Fibroblast of lung (primary cell): ENCODE measurements at regions not wholly inside any gene's neighbourhood (a gene's known extent, or its start where the extent isn't known, plus 50 kb on each side); places are given as distances from the start of the nearest gene placed in this dataset.

ENCODE experiments used
- EZH2 ChIP-seq: IDR thresholded peaks from 2 replicates; pipeline ENCODE4 v1.5.1; 2012; ENCODE audit warnings: low read length, control low read depth, mild to moderate bottlenecking; ENCODE audit errors: missing control alignments
- TF ChIP-seq, protein P1 (sequence below), 2 donors: IDR thresholded peaks in 1 of 2; conservative IDR thresholded peaks in 1 of 2; 1 replicate in 1 of 2; 2 replicates in 1 of 2; pipeline ENCODE4 v1.5.1; 2011 to 2012; ENCODE audit warnings: low read length in 2 of 2, control low read depth in 1 of 2, inconsistent platforms in 1 of 2, low read depth in 1 of 2, mild to moderate bottlenecking in 1 of 2

DNA sequence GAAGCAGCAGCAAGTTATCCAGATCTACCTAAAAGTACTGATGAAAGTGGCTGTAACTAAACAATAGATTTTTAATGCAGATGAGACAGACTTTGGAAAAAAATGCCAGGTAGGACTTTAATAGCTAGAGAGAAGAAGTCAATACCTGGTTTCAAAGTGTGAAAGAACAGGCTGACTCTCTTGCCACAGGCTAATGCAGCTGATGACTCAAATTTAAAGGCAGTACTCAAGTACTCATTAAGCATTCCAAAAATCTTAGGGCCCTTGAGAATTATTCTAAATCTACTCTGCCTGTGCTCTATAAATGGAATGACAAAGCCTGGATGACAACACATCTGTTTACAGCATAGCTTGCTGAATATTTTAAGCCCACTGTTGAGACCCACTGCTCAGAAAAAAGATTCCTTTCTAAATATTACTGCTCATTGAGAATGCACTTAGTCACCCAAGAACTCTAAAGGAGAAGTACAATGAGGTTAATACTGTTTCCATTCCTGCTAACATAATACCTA is 68.6 kb upstream of the SYT1 start:
- TF ChIP-seq, protein P1, sequence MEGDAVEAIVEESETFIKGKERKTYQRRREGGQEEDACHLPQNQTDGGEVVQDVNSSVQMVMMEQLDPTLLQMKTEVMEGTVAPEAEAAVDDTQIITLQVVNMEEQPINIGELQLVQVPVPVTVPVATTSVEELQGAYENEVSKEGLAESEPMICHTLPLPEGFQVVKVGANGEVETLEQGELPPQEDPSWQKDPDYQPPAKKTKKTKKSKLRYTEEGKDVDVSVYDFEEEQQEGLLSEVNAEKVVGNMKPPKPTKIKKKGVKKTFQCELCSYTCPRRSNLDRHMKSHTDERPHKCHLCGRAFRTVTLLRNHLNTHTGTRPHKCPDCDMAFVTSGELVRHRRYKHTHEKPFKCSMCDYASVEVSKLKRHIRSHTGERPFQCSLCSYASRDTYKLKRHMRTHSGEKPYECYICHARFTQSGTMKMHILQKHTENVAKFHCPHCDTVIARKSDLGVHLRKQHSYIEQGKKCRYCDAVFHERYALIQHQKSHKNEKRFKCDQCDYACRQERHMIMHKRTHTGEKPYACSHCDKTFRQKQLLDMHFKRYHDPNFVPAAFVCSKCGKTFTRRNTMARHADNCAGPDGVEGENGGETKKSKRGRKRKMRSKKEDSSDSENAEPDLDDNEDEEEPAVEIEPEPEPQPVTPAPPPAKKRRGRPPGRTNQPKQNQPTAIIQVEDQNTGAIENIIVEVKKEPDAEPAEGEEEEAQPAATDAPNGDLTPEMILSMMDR (conservative IDR thresholded peaks at IDR 0.05 in 1 of 2, IDR thresholded peaks at IDR 0.05 in 1 of 2; ENCODE audit: low read depth in 1 of 2, low read length in 2 of 2) = no peak
- TF ChIP-seq EZH2 = no peak
